ENCODE measurements at regions not wholly inside any gene's neighbourhood (a gene's known extent, or its start where the extent isn't known, plus 50 kb on each side); places are given as distances from the start of the nearest gene placed in this dataset.

- Histone ChIP-seq H4K20me1 (ENCODE audit: low read length) (no peaks in the 10 kb centered on the region), H3K9ac (ENCODE audit: low read length) (no peak overlapping the region), H3K79me2 (ENCODE audit: low read length) (no peaks in the 10 kb centered on the region), H3K9me2 (replicated peaks; ENCODE audit: low read length) (no peaks in the 10 kb centered on the region), H2AFZ (ENCODE audit: low read length) (no peak overlapping the region), H3K9me3 (ENCODE audit: low read length) (no peaks in the 10 kb centered on the region), H3K4me1 (ENCODE audit: insufficient read depth, low read length) (peaks cover 6% of the 10 kb centered on the region; the same call in 1 of the 2 replicates), H3K4me3 (ENCODE audit: low read length) (no peak overlapping the region), H3K36me3 (ENCODE audit: low read depth, low read length) (no peaks in the 10 kb centered on the region), H3K27ac (ENCODE audit: low read length) (no peak overlapping the region), H3F3A (ENCODE audit: low read length, unreplicated experiment) (no peaks in the 10 kb centered on the region), H3K27me3 (ENCODE audit: low read length) (no peaks in the 10 kb centered on the region), H3K4me2 (ENCODE audit: low read length) (no peak overlapping the region)
- DNase-seq (no peak), ATAC-seq (no peak)
- TF ChIP-seq CTCF (conservative IDR thresholded peaks at IDR 0.05; ENCODE audit: low read depth, low read length) (no peak), EZH2phosphoT487 (IDR thresholded peaks at IDR 0.05; ENCODE audit: borderline replicate concordance, low read length) (no peak), EZH2 (IDR thresholded peaks at IDR 0.05; ENCODE audit: low read length, unreplicated experiment) (no peak)
- intact Hi-C loops (cut with micrococcal nuclease), result no loop called here
- BruUV-seq (replicated peaks), result no TSS peak
- CTCF ChIA-PET, result no interaction called here
- POLR2A ChIA-PET (ENCODE audit: unreplicated experiment), result interaction anchor here (0.6 kb wide), 1 partner anchor 109 kb away, joined by 4 read pairs; no protein-coding TSS in a partner anchor
Measured at GRCh38 chr5:125033602-125034001, 287.2 kb upstream of the ZNF608 start.

GRCh38 chr5:125034331-125034730 is 287.9 kb upstream of the ZNF608 start:
- Histone ChIP-seq H4K20me1 (ENCODE audit: low read length) (no peaks in the 10 kb centered on the region), H3K9ac (ENCODE audit: low read length) (no peak overlapping the region), H3K9me2 (replicated peaks; ENCODE audit: low read length) (no peaks in the 10 kb centered on the region), H3K4me2 (ENCODE audit: low read length) (no peak overlapping the region), H3K4me1 (ENCODE audit: insufficient read depth, low read length) (peaks cover 6% of the 10 kb centered on the region; the same call in 1 of the 2 replicates), H3K79me2 (ENCODE audit: low read length) (no peaks in the 10 kb centered on the region), H3K27ac (ENCODE audit: low read length) (no peak overlapping the region), H3K9me3 (ENCODE audit: low read length) (no peaks in the 10 kb centered on the region), H3K27me3 (ENCODE audit: low read length) (no peaks in the 10 kb centered on the region), H3K36me3 (ENCODE audit: low read depth, low read length) (no peaks in the 10 kb centered on the region), H2AFZ (ENCODE audit: low read length) (no peak overlapping the region), H3F3A (ENCODE audit: low read length, unreplicated experiment) (no peaks in the 10 kb centered on the region), H3K4me3 (ENCODE audit: low read length) (no peak overlapping the region)
- no peak for ATAC-seq
- ChIA-PET CTCF (no interaction called here), POLR2A (ENCODE audit: unreplicated experiment) (no interaction called here)
- BruUV-seq (replicated peaks), result no TSS peak
- DNase-seq, result no peak
- intact Hi-C loops (cut with micrococcal nuclease), result no loop called here
- TF ChIP-seq CTCF (conservative IDR thresholded peaks at IDR 0.05; ENCODE audit: low read depth, low read length) (no peak), EZH2 (IDR thresholded peaks at IDR 0.05; ENCODE audit: low read length, unreplicated experiment) (no peak), EZH2phosphoT487 (IDR thresholded peaks at IDR 0.05; ENCODE audit: borderline replicate concordance, low read length) (no peak)

- Histone ChIP-seq H3K4me1 (ENCODE audit: insufficient read depth, low read length) (peaks cover 6% of the 10 kb centered on the region; the same call in 1 of the 2 replicates), H3K4me3 (ENCODE audit: low read length) (no peak overlapping the region), H3K9ac (ENCODE audit: low read length) (no peak overlapping the region), H3K27ac (ENCODE audit: low read length) (no peak overlapping the region), H3K27me3 (ENCODE audit: low read length) (no peaks in the 10 kb centered on the region), H4K20me1 (ENCODE audit: low read length) (no peaks in the 10 kb centered on the region), H3K9me3 (ENCODE audit: low read length) (no peaks in the 10 kb centered on the region), H3K9me2 (replicated peaks; ENCODE audit: low read length) (no peaks in the 10 kb centered on the region), H3K4me2 (ENCODE audit: low read length) (no peak overlapping the region), H3F3A (ENCODE audit: low read length, unreplicated experiment) (no peaks in the 10 kb centered on the region), H3K79me2 (ENCODE audit: low read length) (no peaks in the 10 kb centered on the region), H3K36me3 (ENCODE audit: low read depth, low read length) (no peaks in the 10 kb centered on the region), H2AFZ (ENCODE audit: low read length) (no peak overlapping the region)
- TF ChIP-seq EZH2phosphoT487 (IDR thresholded peaks at IDR 0.05; ENCODE audit: borderline replicate concordance, low read length) (no peak), EZH2 (IDR thresholded peaks at IDR 0.05; ENCODE audit: low read length, unreplicated experiment) (no peak), CTCF (conservative IDR thresholded peaks at IDR 0.05; ENCODE audit: low read depth, low read length) (no peak)
- POLR2A ChIA-PET (ENCODE audit: unreplicated experiment), result no interaction called here
- intact Hi-C loops (cut with micrococcal nuclease), result no loop called here
- BruUV-seq (replicated peaks), result no TSS peak
- no peak for DNase-seq
- no peak for ATAC-seq
- CTCF ChIA-PET, result interaction anchor here (0.6 kb wide), 1 partner anchor 13 kb away, joined by 8 read pairs; no protein-coding TSS in a partner anchor
Measured at GRCh38 chr5:125036494-125036893, 290.1 kb upstream of the ZNF608 start.
